ENCODE measurements at regions not wholly inside any gene's neighbourhood (a gene's known extent, or its start where the extent isn't known, plus 50 kb on each side); places are given as distances from the start of the nearest gene placed in this dataset.

- Histone ChIP-seq H3K27ac (ENCODE audit: extremely low read depth, low read depth, low read length) (no peak overlapping the region), H3K4me1 (ENCODE audit: control insufficient read depth, insufficient read depth, low read length) (no peaks in the 10 kb centered on the region), H3K36me3 (ENCODE audit: control insufficient read depth in 2 of 2, insufficient read depth in 1 of 2, low read length in 2 of 2) (no peaks in the 10 kb centered on the region), H3K9me3 (ENCODE audit: control insufficient read depth, insufficient read depth, low read depth, low read length) (no peaks in the 10 kb centered on the region), H3K4me3 (ENCODE audit: low read depth, low read length) (no peak overlapping the region)
- no peak for TF ChIP-seq ZSCAN18 (tag by site-specific recombination; IDR thresholded peaks at IDR 0.05)
- TF ChIP-seq ZNF645 (tag by site-specific recombination; IDR thresholded peaks at IDR 0.05) = no peak
- TF ChIP-seq YY1 (tag by site-specific recombination; IDR thresholded peaks at IDR 0.05) = no peak
- no peak for TF ChIP-seq GLI4 (tag by site-specific recombination; IDR thresholded peaks at IDR 0.05)
- no peak for TF ChIP-seq ZNF701 (tag by site-specific recombination; IDR thresholded peaks at IDR 0.05)
- TF ChIP-seq SP7 (tag by site-specific recombination; IDR thresholded peaks at IDR 0.05) = no peak
- TF ChIP-seq ZNF341 (tag by site-specific recombination; IDR thresholded peaks at IDR 0.05; ENCODE audit: low read depth) = no peak
- no peak for TF ChIP-seq ZNF211 (tag by site-specific recombination; IDR thresholded peaks at IDR 0.05; ENCODE audit: low read depth)
- TF ChIP-seq ZXDB (tag by site-specific recombination; IDR thresholded peaks at IDR 0.05) = no peak
- no peak for TF ChIP-seq HOXC10 (CRISPR knock-in tag; IDR thresholded peaks at IDR 0.05)
- TF ChIP-seq ZNF549 (tag by site-specific recombination; IDR thresholded peaks at IDR 0.05) = no peak
- TF ChIP-seq SCRT1 (tag by site-specific recombination; IDR thresholded peaks at IDR 0.05; ENCODE audit: borderline replicate concordance) = no peak
- TF ChIP-seq PRDM1 (tag by site-specific recombination; IDR thresholded peaks at IDR 0.05) = no peak
- no peak for TF ChIP-seq ZBTB8A (tag by site-specific recombination; IDR thresholded peaks at IDR 0.05)
- no peak for TF ChIP-seq ZNF140 (tag by site-specific recombination; IDR thresholded peaks at IDR 0.05)
- no peak for TF ChIP-seq ZNF426 (tag by site-specific recombination; IDR thresholded peaks at IDR 0.05)
- TF ChIP-seq ZNF558 (tag by site-specific recombination; IDR thresholded peaks at IDR 0.05) = no peak
- TF ChIP-seq ZNF785 (tag by site-specific recombination; IDR thresholded peaks at IDR 0.05) = no peak
- POLR2A ChIA-PET = no interaction called here
- CTCF ChIA-PET = interaction anchor here (1.5 kb wide), 1 partner anchor 14 kb away, joined by 4 read pairs; no protein-coding TSS in a partner anchor
Observed at GRCh38 chr1:219371471-219371870, 197.8 kb downstream of the LYPLAL1 start.

- no peak for TF ChIP-seq SP7 (tag by site-specific recombination; IDR thresholded peaks at IDR 0.05)
- CTCF ChIA-PET = interaction anchor here (0.6 kb wide), 1 partner anchor 64 kb away, joined by 3 read pairs; no protein-coding TSS in a partner anchor
- no peak overlapping the region for H3K27ac ChIP-seq (ENCODE audit: extremely low read depth, low read depth, low read length)
- POLR2A ChIA-PET = no interaction called here
- no peaks in the 10 kb centered on the region for H3K4me1 ChIP-seq (ENCODE audit: control insufficient read depth, insufficient read depth, low read length)
- no peak overlapping the region for H3K4me3 ChIP-seq (ENCODE audit: low read depth, low read length)
- no peaks in the 10 kb centered on the region for H3K9me3 ChIP-seq (ENCODE audit: control insufficient read depth, insufficient read depth, low read depth, low read length)
- H3K36me3 ChIP-seq (ENCODE audit: control insufficient read depth in 2 of 2, insufficient read depth in 1 of 2, low read length in 2 of 2) = no peaks in the 10 kb centered on the region
Observed at GRCh38 chr1:219367496-219367895, 193.8 kb downstream of the LYPLAL1 start.

GRCh38 chr1:219365451-219365850 lies 191.8 kb downstream of the LYPLAL1 start:
- Histone ChIP-seq H3K4me3 (ENCODE audit: low read depth, low read length) (no peak overlapping the region), H3K36me3 (ENCODE audit: control insufficient read depth in 2 of 2, insufficient read depth in 1 of 2, low read length in 2 of 2) (no peaks in the 10 kb centered on the region), H3K4me1 (ENCODE audit: control insufficient read depth, insufficient read depth, low read length) (no peaks in the 10 kb centered on the region), H3K27ac (ENCODE audit: extremely low read depth, low read depth, low read length) (no peak overlapping the region), H3K9me3 (ENCODE audit: control insufficient read depth, insufficient read depth, low read depth, low read length) (no peaks in the 10 kb centered on the region)
- CTCF ChIA-PET = interaction anchor here (0.7 kb wide), 1 partner anchor 16 kb away, joined by 3 read pairs; no protein-coding TSS in a partner anchor
- POLR2A ChIA-PET = no interaction called here
- TF ChIP-seq ZNF48 (tag by site-specific recombination; IDR thresholded peaks at IDR 0.05) = no peak
- no peak for TF ChIP-seq ZNF776 (tag by site-specific recombination; IDR thresholded peaks at IDR 0.05; ENCODE audit: borderline replicate concordance)
- no peak for TF ChIP-seq ZNF658 (tag by site-specific recombination; IDR thresholded peaks at IDR 0.05)
- TF ChIP-seq KLF16 (tag by site-specific recombination; IDR thresholded peaks at IDR 0.05) = no peak
- TF ChIP-seq TSHZ1 (tag by site-specific recombination; IDR thresholded peaks at IDR 0.05; ENCODE audit: borderline replicate concordance) = no peak
- TF ChIP-seq AEBP2 (tag by site-specific recombination; IDR thresholded peaks at IDR 0.05; ENCODE audit: borderline replicate concordance) = no peak
- TF ChIP-seq GFI1B (tag by site-specific recombination; IDR thresholded peaks at IDR 0.05) = no peak
- no peak for TF ChIP-seq IKZF3 (tag by site-specific recombination; IDR thresholded peaks at IDR 0.05)
